ENCODE measurements at regions not wholly inside any gene's neighbourhood (a gene's known extent, or its start where the extent isn't known, plus 50 kb on each side); places are given as distances from the start of the nearest gene placed in this dataset.

DNA sequence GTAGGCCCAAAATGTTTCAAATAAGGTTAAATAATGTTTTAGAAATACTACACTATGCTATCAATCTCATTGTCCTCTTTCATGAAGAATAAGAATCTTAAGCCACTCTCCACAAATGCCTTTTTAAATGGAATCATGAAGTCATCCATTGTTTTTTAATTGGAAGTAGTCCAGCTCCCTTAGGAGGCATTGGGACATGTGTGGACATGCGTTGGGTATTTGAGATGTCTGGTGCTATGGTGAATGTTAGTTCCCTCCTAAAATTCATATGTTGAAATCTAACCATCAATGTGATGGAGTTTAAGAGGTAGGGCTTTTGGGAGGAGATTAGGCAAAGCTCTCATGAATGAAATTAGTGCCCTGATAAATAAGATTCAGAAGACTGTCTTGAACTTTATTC lies 289.0 kb downstream of the C4orf33 start:
- Histone ChIP-seq H3K27ac (ENCODE audit: insufficient read depth, low read length) (no peak overlapping the region), H2AK9ac (replicated peaks; ENCODE audit: low read depth, low read length, poor library complexity) (no peak overlapping the region), H3K36me3 (ENCODE audit: control insufficient read depth, insufficient read depth, low read length) (no peaks in the 10 kb centered on the region), H4K91ac (ENCODE audit: insufficient read depth, low read depth, low read length) (no peak overlapping the region), H3K27me3 (ENCODE audit: control insufficient read depth, insufficient read depth, low read length) (no peaks in the 10 kb centered on the region), H3K4me2 (ENCODE audit: low read depth, low read length) (no peak overlapping the region), H3K4me1 (ENCODE audit: control insufficient read depth, insufficient read depth, low read length) (no peaks in the 10 kb centered on the region), H3K9me3 (ENCODE audit: control insufficient read depth, insufficient read depth, low read length) (no peaks in the 10 kb centered on the region), H3K79me1 (ENCODE audit: low read depth in 1 of 2, low read length in 2 of 2) (no peaks in the 10 kb centered on the region), H3K18ac (ENCODE audit: low read depth, low read length) (no peak overlapping the region), H4K20me1 (ENCODE audit: insufficient read depth, low read length) (no peaks in the 10 kb centered on the region), H3K14ac (replicated peaks; ENCODE audit: low read depth, low read length) (no peak overlapping the region), H3K9me1 (ENCODE audit: insufficient read depth, low read length) (no peaks in the 10 kb centered on the region), H4K8ac (ENCODE audit: low read depth in 2 of 2, low read length in 2 of 2) (no peak overlapping the region), H3K4me3 (ENCODE audit: insufficient read depth, low read depth, low read length) (no peak overlapping the region), H3K56ac (ENCODE audit: extremely low read depth, insufficient read depth, low read length) (no peak overlapping the region), H3K4ac (ENCODE audit: low read depth, low read length) (no peak overlapping the region), H2BK20ac (ENCODE audit: low read depth, low read length) (no peak overlapping the region), H4K5ac (ENCODE audit: low read depth, low read length) (no peak overlapping the region), H2AK5ac (ENCODE audit: low read depth, low read length) (no peak overlapping the region), H3K9ac (ENCODE audit: low read depth, low read length) (no peak overlapping the region), H2AFZ (replicated peaks; ENCODE audit: low read length, poor library complexity) (no peak overlapping the region), H3K23ac (ENCODE audit: low read depth, low read length) (no peak overlapping the region), H2BK5ac (ENCODE audit: low read depth, low read length, poor library complexity, severe bottlenecking) (no peak overlapping the region), H2BK120ac (ENCODE audit: low read depth, low read length) (no peak overlapping the region), H2BK15ac (ENCODE audit: low read depth, low read length) (no peak overlapping the region)
- CTCF ChIA-PET, result no interaction called here
- BruUV-seq (replicated peaks), result no TSS peak
- DNase-seq (no peak), ATAC-seq (ENCODE audit: low read depth) (no peak)
- POLR2A ChIA-PET (ENCODE audit: unreplicated experiment), result no interaction called here
- TF ChIP-seq CEBPB (IDR thresholded peaks at IDR 0.05; ENCODE audit: low read depth, low read length) (no peak), NFE2L2 (IDR thresholded peaks at IDR 0.05; ENCODE audit: low read depth, low read length) (no peak), MAFK (IDR thresholded peaks at IDR 0.05; ENCODE audit: low read depth, low read length) (no peak), CHD1 (IDR thresholded peaks at IDR 0.05; ENCODE audit: low read depth, low read length) (no peak), MAZ (IDR thresholded peaks at IDR 0.05; ENCODE audit: borderline replicate concordance, low read depth, low read length) (no peak), MXI1 (IDR thresholded peaks at IDR 0.05; ENCODE audit: borderline replicate concordance, low read depth, low read length) (no peak)
- TF ChIP-seq, protein P1, sequence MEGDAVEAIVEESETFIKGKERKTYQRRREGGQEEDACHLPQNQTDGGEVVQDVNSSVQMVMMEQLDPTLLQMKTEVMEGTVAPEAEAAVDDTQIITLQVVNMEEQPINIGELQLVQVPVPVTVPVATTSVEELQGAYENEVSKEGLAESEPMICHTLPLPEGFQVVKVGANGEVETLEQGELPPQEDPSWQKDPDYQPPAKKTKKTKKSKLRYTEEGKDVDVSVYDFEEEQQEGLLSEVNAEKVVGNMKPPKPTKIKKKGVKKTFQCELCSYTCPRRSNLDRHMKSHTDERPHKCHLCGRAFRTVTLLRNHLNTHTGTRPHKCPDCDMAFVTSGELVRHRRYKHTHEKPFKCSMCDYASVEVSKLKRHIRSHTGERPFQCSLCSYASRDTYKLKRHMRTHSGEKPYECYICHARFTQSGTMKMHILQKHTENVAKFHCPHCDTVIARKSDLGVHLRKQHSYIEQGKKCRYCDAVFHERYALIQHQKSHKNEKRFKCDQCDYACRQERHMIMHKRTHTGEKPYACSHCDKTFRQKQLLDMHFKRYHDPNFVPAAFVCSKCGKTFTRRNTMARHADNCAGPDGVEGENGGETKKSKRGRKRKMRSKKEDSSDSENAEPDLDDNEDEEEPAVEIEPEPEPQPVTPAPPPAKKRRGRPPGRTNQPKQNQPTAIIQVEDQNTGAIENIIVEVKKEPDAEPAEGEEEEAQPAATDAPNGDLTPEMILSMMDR (conservative IDR thresholded peaks at IDR 0.05; ENCODE audit: low read depth, low read length), result no peak
- in situ Hi-C loops (cut with MboI; ENCODE audit: low sequenced_read_pairs) (no loop called here), intact Hi-C loops (cut with micrococcal nuclease) (no loop called here), dilution Hi-C loops (cut with HindIII; ENCODE audit: low sequenced_read_pairs, unreplicated experiment) (no loop called here)
- no CpG with 5 or more reads among the region's 1 CpG for WGBS, 2 experiments (ENCODE audit: extremely low coverage in 2 of 2, insufficient read length in 1 of 2)

All from IMR-90 (cell line).